ENCODE measurements at regions not wholly inside any gene's neighbourhood (a gene's known extent, or its start where the extent isn't known, plus 50 kb on each side); places are given as distances from the start of the nearest gene placed in this dataset.

DNA sequence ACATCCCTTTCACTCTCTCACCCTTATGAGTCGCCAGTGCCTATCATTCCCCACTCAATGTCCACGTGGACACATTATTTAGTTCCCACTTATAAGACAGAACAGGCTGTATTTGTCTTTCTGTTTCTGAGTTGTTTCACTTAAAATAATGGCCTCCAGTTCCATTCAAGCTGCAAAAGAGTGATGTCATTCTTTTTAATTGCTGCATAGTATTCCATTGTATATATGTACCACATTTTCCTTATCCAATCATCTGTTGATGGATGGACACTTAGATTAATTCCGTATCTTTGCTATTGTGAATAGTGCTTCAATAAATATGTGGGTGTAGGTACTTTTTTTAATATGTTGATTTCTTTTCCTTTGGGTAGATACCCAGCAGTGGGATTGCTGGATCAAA, 79.1 kb downstream of the ZNF365 start:
- CTCF ChIA-PET = no interaction called here
- TF ChIP-seq SETDB1 (IDR thresholded peaks at IDR 0.05; ENCODE audit: insufficient read length, low read length) = no peak
- TF ChIP-seq ZNF76 (tag by site-specific recombination; IDR thresholded peaks at IDR 0.05; ENCODE audit: borderline replicate concordance, low read depth) = no peak
- TF ChIP-seq ZNF529 (tag by site-specific recombination; IDR thresholded peaks at IDR 0.05; ENCODE audit: insufficient replicate concordance) = no peak
- TF ChIP-seq ZNF501 (tag by site-specific recombination; IDR thresholded peaks at IDR 0.05) = no peak
- no peak for TF ChIP-seq ZNF677 (tag by site-specific recombination; IDR thresholded peaks at IDR 0.05)
- no peak for TF ChIP-seq ZNF585B (tag by site-specific recombination; IDR thresholded peaks at IDR 0.05)
- no peak for TF ChIP-seq ZNF600 (tag by site-specific recombination; IDR thresholded peaks at IDR 0.05)
- no peak for TF ChIP-seq ZNF423 (tag by site-specific recombination; IDR thresholded peaks at IDR 0.05)
- TF ChIP-seq ZXDB (tag by site-specific recombination; IDR thresholded peaks at IDR 0.05) = no peak
- TF ChIP-seq, protein P1, sequence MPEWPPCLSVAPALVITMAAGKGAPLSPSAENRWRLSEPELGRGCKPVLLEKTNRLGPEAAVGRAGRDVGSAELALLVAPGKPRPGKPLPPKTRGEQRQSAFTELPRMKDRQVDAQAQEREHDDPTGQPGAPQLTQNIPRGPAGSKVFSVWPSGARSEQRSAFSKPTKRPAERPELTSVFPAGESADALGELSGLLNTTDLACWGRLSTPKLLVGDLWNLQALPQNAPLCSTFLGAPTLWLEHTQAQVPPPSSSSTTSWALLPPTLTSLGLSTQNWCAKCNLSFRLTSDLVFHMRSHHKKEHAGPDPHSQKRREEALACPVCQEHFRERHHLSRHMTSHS (tag by site-specific recombination; IDR thresholded peaks at IDR 0.05) = no peak
- TF ChIP-seq ZNF548 (tag by site-specific recombination; IDR thresholded peaks at IDR 0.05) = no peak
- no peak for TF ChIP-seq ZNF248 (tag by site-specific recombination; IDR thresholded peaks at IDR 0.05)
- no peak for TF ChIP-seq SCRT1 (tag by site-specific recombination; IDR thresholded peaks at IDR 0.05; ENCODE audit: borderline replicate concordance)
- TF ChIP-seq ZNF24 (tag by site-specific recombination; IDR thresholded peaks at IDR 0.05) = no peak
- TF ChIP-seq ZNF146 (tag by site-specific recombination; IDR thresholded peaks at IDR 0.05) = peak; percentile 43
- TF ChIP-seq, protein P2, sequence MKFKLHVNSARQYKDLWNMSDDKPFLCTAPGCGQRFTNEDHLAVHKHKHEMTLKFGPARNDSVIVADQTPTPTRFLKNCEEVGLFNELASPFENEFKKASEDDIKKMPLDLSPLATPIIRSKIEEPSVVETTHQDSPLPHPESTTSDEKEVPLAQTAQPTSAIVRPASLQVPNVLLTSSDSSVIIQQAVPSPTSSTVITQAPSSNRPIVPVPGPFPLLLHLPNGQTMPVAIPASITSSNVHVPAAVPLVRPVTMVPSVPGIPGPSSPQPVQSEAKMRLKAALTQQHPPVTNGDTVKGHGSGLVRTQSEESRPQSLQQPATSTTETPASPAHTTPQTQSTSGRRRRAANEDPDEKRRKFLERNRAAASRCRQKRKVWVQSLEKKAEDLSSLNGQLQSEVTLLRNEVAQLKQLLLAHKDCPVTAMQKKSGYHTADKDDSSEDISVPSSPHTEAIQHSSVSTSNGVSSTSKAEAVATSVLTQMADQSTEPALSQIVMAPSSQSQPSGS (tag by site-specific recombination; IDR thresholded peaks at IDR 0.05; ENCODE audit: low read depth) = 0 out of 2 replicates have a peak, but pooled peaks have one; percentile 24
- no peak for TF ChIP-seq ZNF155 (tag by site-specific recombination; IDR thresholded peaks at IDR 0.05)
- TF ChIP-seq, protein P3, sequence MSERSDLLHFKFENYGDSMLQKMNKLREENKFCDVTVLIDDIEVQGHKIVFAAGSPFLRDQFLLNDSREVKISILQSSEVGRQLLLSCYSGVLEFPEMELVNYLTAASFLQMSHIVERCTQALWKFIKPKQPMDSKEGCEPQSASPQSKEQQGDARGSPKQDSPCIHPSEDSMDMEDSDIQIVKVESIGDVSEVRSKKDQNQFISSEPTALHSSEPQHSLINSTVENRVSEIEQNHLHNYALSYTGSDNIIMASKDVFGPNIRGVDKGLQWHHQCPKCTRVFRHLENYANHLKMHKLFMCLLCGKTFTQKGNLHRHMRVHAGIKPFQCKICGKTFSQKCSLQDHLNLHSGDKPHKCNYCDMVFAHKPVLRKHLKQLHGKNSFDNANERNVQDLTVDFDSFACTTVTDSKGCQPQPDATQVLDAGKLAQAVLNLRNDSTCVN (tag by site-specific recombination; optimal IDR thresholded peaks at IDR 0.05) = no peak
- POLR2A ChIA-PET = no interaction called here
- no peaks in the 10 kb centered on the region for H3K9me3 ChIP-seq (ENCODE audit: control insufficient read depth, insufficient read depth, low read depth, low read length)
- H3K4me3 ChIP-seq (ENCODE audit: low read depth, low read length) = no peak overlapping the region
- no peaks in the 10 kb centered on the region for H3K4me1 ChIP-seq (ENCODE audit: control insufficient read depth, insufficient read depth, low read length)
- H3K27ac ChIP-seq (ENCODE audit: extremely low read depth, low read depth, low read length) = no peak overlapping the region
- no peaks in the 10 kb centered on the region for H3K36me3 ChIP-seq (ENCODE audit: control insufficient read depth in 2 of 2, insufficient read depth in 1 of 2, low read length in 2 of 2)

DNA sequence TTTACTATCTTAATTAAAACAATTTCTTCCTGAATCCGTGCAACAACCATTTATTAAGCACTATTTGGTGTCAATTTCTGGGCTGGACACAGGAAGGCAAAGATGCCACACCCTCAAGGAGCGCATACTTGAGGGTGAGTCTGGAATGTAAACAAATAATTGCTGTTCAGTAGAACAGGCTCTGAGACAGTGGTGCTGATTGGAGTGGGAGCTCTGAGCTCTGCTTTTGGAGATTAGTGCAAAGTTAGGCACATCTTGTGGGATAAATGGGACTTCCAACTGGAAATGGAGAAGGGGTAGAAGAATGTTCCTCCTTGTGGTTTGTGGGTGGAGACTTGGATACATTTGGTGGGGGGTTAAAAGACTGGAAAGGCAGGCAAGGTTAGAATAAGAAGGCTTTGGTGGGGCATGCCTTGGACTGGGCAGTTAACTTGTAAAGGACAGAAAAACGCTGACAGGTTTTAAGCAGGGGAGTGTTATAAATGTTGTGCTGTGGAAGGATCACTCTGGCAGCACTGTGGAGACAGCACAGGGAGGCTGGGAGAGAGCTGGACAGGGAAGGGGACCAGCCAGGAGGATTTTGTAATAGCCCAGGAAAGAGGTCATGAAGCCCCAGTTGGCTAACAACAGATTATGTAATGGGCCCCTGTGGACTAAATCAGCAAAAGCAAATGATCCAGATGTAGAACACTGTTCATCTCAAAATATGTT, 80.7 kb downstream of the ZNF365 start:
- Histone ChIP-seq H3K9me3 (ENCODE audit: control insufficient read depth, insufficient read depth, low read depth, low read length) (no peaks in the 10 kb centered on the region), H3K27ac (ENCODE audit: extremely low read depth, low read depth, low read length) (no peak overlapping the region), H3K4me3 (ENCODE audit: low read depth, low read length) (no peak overlapping the region), H3K36me3 (ENCODE audit: control insufficient read depth in 2 of 2, insufficient read depth in 1 of 2, low read length in 2 of 2) (no peaks in the 10 kb centered on the region), H3K4me1 (ENCODE audit: control insufficient read depth, insufficient read depth, low read length) (no peaks in the 10 kb centered on the region)
- TF ChIP-seq ZNF560 (tag by site-specific recombination; IDR thresholded peaks at IDR 0.05; ENCODE audit: borderline replicate concordance) (no peak), MEIS1 (CRISPR knock-in tag; IDR thresholded peaks at IDR 0.05; ENCODE audit: borderline replicate concordance) (no peak), ZNF426 (tag by site-specific recombination; IDR thresholded peaks at IDR 0.05) (no peak)
- ChIA-PET POLR2A (no interaction called here), CTCF (interaction anchor here (0.6 to 1.5 kb wide), 4 partner anchors 9 to 100 kb away, joined by 3 to 4 read pairs (median 4); no protein-coding TSS in a partner anchor)
